ENCODE measurements at regions not wholly inside any gene's neighbourhood (a gene's known extent, or its start where the extent isn't known, plus 50 kb on each side); places are given as distances from the start of the nearest gene placed in this dataset.
A peak's percentile ranks its signal among the peaks of the same experiment; 100 is the strongest.

DNA sequence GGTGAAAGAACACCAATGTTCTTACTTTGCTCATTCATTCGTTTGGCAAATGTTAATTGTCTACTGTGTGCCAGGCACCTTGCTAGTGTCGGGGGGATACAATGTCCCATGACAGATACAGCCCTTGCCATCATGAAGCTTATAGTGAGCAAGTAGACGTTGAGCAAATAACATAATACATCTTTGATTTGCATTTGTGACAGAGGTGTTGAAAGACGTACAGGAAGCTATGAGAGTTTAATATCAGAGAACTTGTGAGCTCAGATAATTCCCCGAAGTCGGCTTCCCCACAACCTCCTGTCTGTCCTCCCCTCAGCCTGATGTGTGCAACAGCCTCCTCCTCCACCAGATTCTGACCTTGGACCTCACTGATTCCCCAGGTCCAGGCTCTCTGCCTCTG, 138.0 kb upstream of the SDK2 start:
- no peak overlapping the region for H3K4me3 Mint-ChIP-seq
- H3K36me3 Mint-ChIP-seq: no peaks in the 10 kb centered on the region
- ATAC-seq: no peak

DNA sequence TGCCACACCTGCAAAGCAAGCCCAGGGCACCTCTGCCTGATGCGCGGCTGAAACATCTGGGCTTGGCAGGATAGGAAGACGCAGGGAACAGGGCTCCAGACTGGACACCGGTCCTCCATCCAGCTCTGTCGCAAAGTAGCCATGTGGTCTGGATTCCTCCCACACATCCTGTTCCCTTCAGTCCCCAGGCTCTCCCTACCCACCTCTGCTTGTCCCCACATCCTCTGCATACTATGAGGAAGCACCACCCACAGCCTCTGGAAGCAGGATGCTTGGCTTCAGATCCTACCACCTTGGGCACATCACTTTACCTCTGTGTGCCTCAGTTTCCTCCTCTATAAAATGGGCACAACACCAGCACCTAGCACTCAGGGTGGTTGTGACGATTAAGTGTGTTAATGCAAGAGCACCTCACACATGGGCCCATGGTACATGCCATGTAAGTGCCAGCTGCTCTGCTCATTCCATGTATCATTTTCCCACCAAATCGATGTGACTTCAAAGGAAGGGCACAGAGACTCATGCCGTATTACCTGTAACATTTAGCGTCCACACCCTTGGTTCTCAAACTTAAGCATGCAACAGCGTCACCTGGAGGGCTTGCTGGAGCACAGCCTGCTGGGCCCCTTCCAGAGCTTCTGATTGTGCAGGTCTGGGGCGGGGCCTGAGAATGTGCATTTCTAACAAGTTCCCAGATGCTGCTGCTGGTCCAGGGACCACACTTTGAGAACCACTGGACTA, 138.6 kb upstream of the SDK2 start:
- Mint-ChIP-seq H3K4me1 (peaks cover 7% of the 10 kb centered on the region), H3K27me3 (peaks cover 56% of the 10 kb centered on the region), H3K4me3 (no peak overlapping the region), H3K27ac (no peak overlapping the region), H3K36me3 (no peaks in the 10 kb centered on the region), H3K9me3 (no peaks in the 10 kb centered on the region)
- ATAC-seq: no peak

More for the DNA sequence above, 138.0 kb upstream of the SDK2 start:
- Mint-ChIP-seq H3K9me3 (no peaks in the 10 kb centered on the region), H3K4me1 (peaks cover 7% of the 10 kb centered on the region), H3K27ac (no peak overlapping the region), H3K27me3 (peaks cover 58% of the 10 kb centered on the region)

DNA sequence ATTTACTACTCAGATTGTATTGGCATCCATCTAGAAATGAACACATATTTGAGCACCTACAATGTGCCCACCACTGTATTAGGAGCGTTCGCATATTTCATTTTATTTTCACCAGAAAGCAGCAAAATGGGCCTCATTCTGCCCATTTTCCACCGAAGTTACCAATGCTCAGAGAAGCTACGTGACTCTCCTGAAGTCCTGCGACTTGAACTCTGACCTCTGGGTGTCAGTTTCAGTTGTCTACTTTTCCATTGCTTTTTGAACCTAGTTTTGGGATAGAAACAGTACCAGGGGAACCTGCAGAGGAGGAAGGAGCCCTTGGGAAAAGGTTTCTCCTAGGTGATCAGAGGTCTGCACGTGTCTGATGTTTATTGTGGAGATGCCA, 139.1 kb upstream of the SDK2 start:
- no peaks in the 10 kb centered on the region for H3K9me3 Mint-ChIP-seq
- ATAC-seq: no peak
- no peak overlapping the region for H3K27ac Mint-ChIP-seq
- no peak overlapping the region for H3K4me3 Mint-ChIP-seq
- no peaks in the 10 kb centered on the region for H3K36me3 Mint-ChIP-seq
- H3K27me3 Mint-ChIP-seq: peaks cover 56% of the 10 kb centered on the region
- H3K4me1 Mint-ChIP-seq: peaks cover 7% of the 10 kb centered on the region

DNA sequence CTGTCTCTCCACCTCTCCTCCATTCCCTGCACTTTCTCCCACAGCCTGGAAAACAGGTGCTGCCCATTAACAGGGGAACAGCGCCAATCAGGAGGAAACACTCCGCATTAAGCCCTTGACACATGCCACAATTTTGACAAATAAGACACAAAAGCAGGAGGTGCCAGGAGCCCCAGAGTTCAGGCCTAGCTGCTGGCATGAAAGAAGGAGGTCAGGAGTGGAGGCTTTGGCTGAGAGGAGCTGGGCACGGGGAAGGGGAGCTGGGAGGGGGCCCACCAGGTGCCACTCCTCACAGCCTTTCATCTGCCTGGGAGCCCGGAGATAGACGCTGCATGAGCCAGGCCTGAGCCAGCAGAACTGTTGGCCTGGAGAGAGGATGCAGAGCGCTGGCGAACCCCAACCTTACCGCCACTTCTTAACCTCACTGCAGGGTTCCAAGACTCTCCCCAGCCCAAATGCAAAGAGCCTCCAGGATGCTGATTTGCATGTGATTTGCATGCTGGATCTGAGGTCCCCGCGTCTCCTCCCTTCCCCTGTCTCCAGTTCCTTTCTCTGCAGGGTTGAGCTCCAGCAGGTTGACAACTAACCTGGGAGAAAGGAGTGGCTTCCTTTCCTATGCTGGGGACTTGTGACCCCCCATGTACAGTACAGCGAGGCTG, 139.8 kb upstream of the SDK2 start:
- peaks cover 56% of the 10 kb centered on the region for H3K27me3 Mint-ChIP-seq
- H3K9me3 Mint-ChIP-seq: no peaks in the 10 kb centered on the region
- ATAC-seq: no peak
- no peaks in the 10 kb centered on the region for H3K36me3 Mint-ChIP-seq
- H3K27ac Mint-ChIP-seq: no peak overlapping the region
- peaks cover 7% of the 10 kb centered on the region for H3K4me1 Mint-ChIP-seq
- H3K4me3 Mint-ChIP-seq: no peak overlapping the region

DNA sequence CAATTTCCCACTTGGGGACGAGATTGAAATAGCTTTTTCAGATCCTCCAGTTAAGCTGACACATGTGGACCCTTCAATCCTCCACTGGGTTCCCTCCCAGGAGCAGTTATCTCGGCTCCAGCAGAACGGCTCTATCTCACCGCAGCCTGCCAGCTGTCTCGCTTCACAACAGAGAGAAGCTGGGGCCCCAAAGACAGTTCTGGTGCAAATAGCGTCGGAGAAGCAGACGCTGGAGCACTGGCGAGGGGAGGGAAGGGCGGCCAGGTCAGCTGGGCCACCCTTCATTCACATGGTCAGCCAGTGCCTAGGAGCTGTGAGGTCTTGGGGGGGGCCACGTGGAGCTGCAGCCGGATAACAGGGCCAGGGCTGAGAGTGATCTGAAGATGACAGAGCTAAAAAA, 141.3 kb upstream of the SDK2 start:
- ATAC-seq: no peak
- Mint-ChIP-seq H3K9me3 (no peaks in the 10 kb centered on the region), H3K4me3 (no peak overlapping the region), H3K27me3 (peaks cover 60% of the 10 kb centered on the region), H3K4me1 (peaks cover 7% of the 10 kb centered on the region), H3K36me3 (no peaks in the 10 kb centered on the region), H3K27ac (no peak overlapping the region)

DNA sequence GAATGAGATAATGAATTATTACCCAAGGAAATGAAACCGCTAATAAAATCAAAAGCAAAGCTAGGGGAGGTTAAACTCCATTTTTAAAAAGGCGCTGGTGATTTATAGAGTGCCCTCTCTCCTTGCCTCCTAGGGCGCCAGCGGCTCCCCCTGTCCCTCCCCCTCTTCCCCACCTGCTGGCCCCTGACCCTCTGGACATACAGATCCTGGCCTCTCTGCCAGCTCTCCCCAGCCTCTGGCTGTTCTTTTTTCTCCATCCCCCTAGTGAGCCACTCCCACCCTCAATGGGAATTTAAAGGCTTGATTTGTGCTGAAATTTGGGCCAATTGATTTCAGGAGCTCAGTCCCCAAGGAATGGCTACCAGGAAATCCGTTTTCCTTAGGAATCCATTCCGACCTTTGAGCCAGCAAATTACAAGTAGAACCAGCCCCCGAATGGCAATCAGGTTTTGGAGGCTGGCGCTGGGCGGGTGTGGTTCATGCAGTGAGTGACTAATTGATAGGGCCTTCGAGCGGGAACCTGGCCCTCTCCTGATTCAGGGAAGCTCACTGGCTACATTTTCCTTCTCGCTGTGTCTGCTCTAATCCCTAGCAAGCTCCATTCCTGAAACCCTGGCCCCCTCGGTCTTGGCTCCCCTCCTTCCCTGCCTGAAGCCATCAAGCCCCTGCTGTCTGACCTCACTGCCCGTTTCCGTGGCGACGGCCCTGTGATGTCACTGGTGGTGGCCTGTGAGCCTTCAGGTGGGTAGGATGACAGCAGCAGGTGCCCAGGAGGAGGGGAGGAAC, 141.9 kb upstream of the SDK2 start:
- Mint-ChIP-seq H3K4me1 (peaks cover 7% of the 10 kb centered on the region), H3K27ac (no peak overlapping the region), H3K4me3 (no peak overlapping the region), H3K9me3 (no peaks in the 10 kb centered on the region), H3K36me3 (no peaks in the 10 kb centered on the region), H3K27me3 (peaks cover 55% of the 10 kb centered on the region)
- no peak for ATAC-seq

GRCh38 chr17:73787076-73788059, 143.1 kb upstream of the SDK2 start:
- Mint-ChIP-seq H3K36me3 (no peaks in the 10 kb centered on the region), H3K4me1 (peaks cover 7% of the 10 kb centered on the region)

GRCh38 chr17:73788111-73788510, 143.9 kb upstream of the SDK2 start:
- Mint-ChIP-seq H3K4me1 (peaks cover 7% of the 10 kb centered on the region), H3K36me3 (no peaks in the 10 kb centered on the region), H3K27ac (no peak overlapping the region), H3K9me3 (no peaks in the 10 kb centered on the region), H3K27me3 (peaks cover 62% of the 10 kb centered on the region), H3K4me3 (no peak overlapping the region)
- no peak for ATAC-seq

More at GRCh38 chr17:73787076-73788059, 143.1 kb upstream of the SDK2 start:
- Mint-ChIP-seq H3K4me3 (no peak overlapping the region), H3K27ac (no peak overlapping the region), H3K9me3 (no peaks in the 10 kb centered on the region), H3K27me3 (peaks cover 62% of the 10 kb centered on the region)
- no peak for ATAC-seq

- Mint-ChIP-seq H3K27ac (no peak overlapping the region), H3K4me3 (no peak overlapping the region), H3K27me3 (peaks cover 35% of the 10 kb centered on the region), H3K9me3 (no peaks in the 10 kb centered on the region), H3K4me1 (no peaks in the 10 kb centered on the region), H3K36me3 (no peaks in the 10 kb centered on the region)
- ATAC-seq: no peak
Observed at GRCh38 chr17:73791121-73791520, 146.9 kb upstream of the SDK2 start.

- H3K4me1 Mint-ChIP-seq: no peaks in the 10 kb centered on the region
- ATAC-seq: no peak
- peaks cover 33% of the 10 kb centered on the region for H3K27me3 Mint-ChIP-seq
- H3K9me3 Mint-ChIP-seq: no peaks in the 10 kb centered on the region
- H3K27ac Mint-ChIP-seq: no peak overlapping the region
- H3K36me3 Mint-ChIP-seq: no peaks in the 10 kb centered on the region
- H3K4me3 Mint-ChIP-seq: no peak overlapping the region
Observed at GRCh38 chr17:73791631-73792030, 147.4 kb upstream of the SDK2 start.

DNA sequence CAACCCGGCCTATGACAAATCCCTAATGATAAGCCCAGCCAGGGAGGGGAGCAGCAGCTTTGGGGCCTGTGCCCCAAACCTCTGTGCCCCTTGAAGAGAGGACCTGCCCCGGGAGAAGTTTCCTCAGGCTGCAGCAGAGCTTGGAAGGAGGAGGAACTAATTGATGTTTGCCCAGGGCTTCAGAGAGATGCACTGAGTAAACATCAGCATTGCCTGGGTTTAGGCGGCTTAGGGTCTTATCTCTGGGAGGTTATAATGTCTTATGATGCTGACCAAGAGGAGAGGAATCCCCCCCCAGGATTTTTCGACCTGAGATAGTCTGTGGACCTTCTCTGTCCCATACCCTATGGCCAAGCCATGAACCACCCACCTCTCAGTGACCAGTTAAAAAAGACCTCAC, 148.7 kb upstream of the SDK2 start:
- Mint-ChIP-seq H3K36me3 (no peaks in the 10 kb centered on the region), H3K9me3 (no peaks in the 10 kb centered on the region), H3K27ac (no peak overlapping the region), H3K4me1 (no peaks in the 10 kb centered on the region), H3K4me3 (no peak overlapping the region), H3K27me3 (peaks cover 32% of the 10 kb centered on the region)
- ATAC-seq: no peak

- Mint-ChIP-seq H3K4me1 (no peaks in the 10 kb centered on the region), H3K9me3 (no peaks in the 10 kb centered on the region), H3K27ac (no peak overlapping the region), H3K27me3 (peaks cover 42% of the 10 kb centered on the region), H3K36me3 (no peaks in the 10 kb centered on the region), H3K4me3 (no peak overlapping the region)
- no peak for ATAC-seq
Observed at GRCh38 chr17:73794336-73794735, 150.1 kb upstream of the SDK2 start.

DNA sequence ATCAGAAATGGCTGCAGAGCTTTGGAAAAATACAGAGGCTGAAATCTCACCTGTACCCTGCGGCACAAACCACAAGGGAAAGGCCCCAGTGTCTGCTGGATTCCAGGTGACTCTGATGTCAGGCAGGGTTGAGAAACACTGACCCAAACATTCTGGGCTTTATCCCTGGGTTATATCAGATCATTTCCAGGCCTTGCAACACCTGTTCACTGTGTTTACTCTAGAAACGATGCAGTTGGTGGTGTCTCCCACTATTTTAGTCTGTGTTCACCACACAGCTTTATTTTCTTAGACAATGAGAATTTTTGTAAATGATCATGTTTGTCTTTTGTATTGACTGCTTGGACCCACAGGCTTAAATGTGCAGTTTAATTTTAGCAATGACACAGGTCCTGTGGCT, 151.5 kb upstream of the SDK2 start:
- no peak overlapping the region for H3K4me3 Mint-ChIP-seq
- no peaks in the 10 kb centered on the region for H3K4me1 Mint-ChIP-seq
- no peaks in the 10 kb centered on the region for H3K36me3 Mint-ChIP-seq
- H3K27me3 Mint-ChIP-seq: peaks cover 49% of the 10 kb centered on the region
- H3K27ac Mint-ChIP-seq: no peak overlapping the region
- no peaks in the 10 kb centered on the region for H3K9me3 Mint-ChIP-seq
- ATAC-seq: no peak

DNA sequence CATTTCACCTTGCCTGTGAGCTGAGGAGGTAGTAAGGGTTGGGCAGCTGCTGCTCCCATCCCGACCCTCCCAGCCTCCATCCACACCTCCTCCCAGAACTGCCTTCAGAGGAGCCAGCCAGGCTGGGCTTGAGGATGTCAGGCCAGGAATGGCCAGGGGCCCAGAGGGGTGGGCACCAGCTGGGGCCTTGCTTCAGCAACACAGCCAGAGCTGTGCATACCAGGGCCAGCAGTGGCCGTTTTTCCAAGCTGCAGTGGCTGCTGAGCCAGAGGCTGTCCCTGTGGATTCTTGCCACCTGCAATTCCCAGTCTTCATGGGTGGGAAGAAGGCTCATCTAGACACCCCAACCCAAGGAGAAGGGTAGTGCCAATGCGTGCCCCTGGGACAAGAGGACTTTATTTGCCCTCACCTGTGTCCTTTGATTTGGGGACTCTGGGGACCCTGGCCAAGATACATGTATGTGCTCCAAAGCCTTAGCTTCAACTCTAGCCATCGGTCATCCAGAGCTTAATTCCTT, 153.4 kb upstream of the SDK2 start:
- peak; percentile 14 for ATAC-seq
- H3K4me3 Mint-ChIP-seq: no peak overlapping the region
- H3K36me3 Mint-ChIP-seq: no peaks in the 10 kb centered on the region
- no peaks in the 10 kb centered on the region for H3K4me1 Mint-ChIP-seq
- peaks cover 4% of the 10 kb centered on the region for H3K9me3 Mint-ChIP-seq
- H3K27me3 Mint-ChIP-seq: peaks cover 56% of the 10 kb centered on the region
- H3K27ac Mint-ChIP-seq: no peak overlapping the region
